GM12878 (cell line): ENCODE measurements at regions not wholly inside any gene's neighbourhood (a gene's known extent, or its start where the extent isn't known, plus 50 kb on each side); places are given as distances from the start of the nearest gene placed in this dataset.

ENCODE experiments used
- CREB1 ChIP-seq: IDR thresholded peaks from 2 replicates; pipeline ENCODE4 v1.6.1; 2012; ENCODE audit warnings: low read depth, mild to moderate bottlenecking, inconsistent platforms
- CTCF ChIP-seq, 3 experiments: IDR thresholded peaks in 2 of 3; conservative IDR thresholded peaks in 1 of 3; 2 replicates each; pipeline ENCODE4 v1.5.1; 2011; ENCODE audit warnings: low read depth in 3 of 3, low read length in 3 of 3, mild to moderate bottlenecking in 3 of 3, control low read depth in 2 of 3, moderate library complexity in 2 of 3, inconsistent platforms in 1 of 3, mixed read lengths in 1 of 3; ENCODE audit not compliant: control insufficient read depth in 2 of 3, insufficient read depth in 1 of 3; ENCODE audit errors: extremely low read depth in 1 of 3
- EP300 ChIP-seq, 2 experiments: fragments of 150-350 bp in 1 of 2; IDR thresholded peaks; 2 replicates each; pipeline ENCODE4 v1.6.1; 2011 to 2012; ENCODE audit warnings: low read depth in 2 of 2, low read length in 2 of 2, borderline replicate concordance in 1 of 2, improper control_type of control experiment in 1 of 2, inconsistent platforms in 1 of 2; ENCODE audit not compliant: control insufficient read depth in 1 of 2
- LARP7 ChIP-seq: fragments of 450-650 bp; IDR thresholded peaks from 2 replicates; pipeline ENCODE4 v1.6.1; 2017; ENCODE audit warnings: mild to moderate bottlenecking
- NR2C2 ChIP-seq: IDR thresholded peaks from 2 replicates; pipeline ENCODE4 v1.6.1; 2011; ENCODE audit warnings: borderline replicate concordance, low read depth; ENCODE audit not compliant: control insufficient read depth, insufficient read length
- SMC3 ChIP-seq: IDR thresholded peaks from 2 replicates; pipeline ENCODE4 v1.6.1; 2011; ENCODE audit warnings: low read length, improper control_type of control experiment, borderline replicate concordance
- SP1 ChIP-seq: IDR thresholded peaks from one replicate; pipeline ENCODE4 v1.6.1; 2011; ENCODE audit warnings: low read depth, low read length
- SREBF2 ChIP-seq: IDR thresholded peaks from 2 replicates; pipeline ENCODE4 v1.6.1; 2012; ENCODE audit warnings: mild to moderate bottlenecking, low read length
- ZSCAN29 ChIP-seq: fragments of 450-650 bp; IDR thresholded peaks from 2 replicates; pipeline ENCODE4 v1.6.1; 2017; ENCODE audit warnings: mild to moderate bottlenecking, moderate library complexity
- TF ChIP-seq, protein P1 (sequence below): fragments of 450-650 bp; formaldehyde crosslinking; IDR thresholded peaks from 2 replicates; pipeline ENCODE4 v1.4.0; 2022; ENCODE audit warnings: mild to moderate bottlenecking, moderate library complexity
- TF ChIP-seq, protein P2 (sequence below): fragments of 450-650 bp; IDR thresholded peaks from 2 replicates; pipeline ENCODE4 v1.6.1; 2018; ENCODE audit warnings: mild to moderate bottlenecking, low read depth, moderate library complexity; ENCODE audit not compliant: partially characterized antibody

DNA sequence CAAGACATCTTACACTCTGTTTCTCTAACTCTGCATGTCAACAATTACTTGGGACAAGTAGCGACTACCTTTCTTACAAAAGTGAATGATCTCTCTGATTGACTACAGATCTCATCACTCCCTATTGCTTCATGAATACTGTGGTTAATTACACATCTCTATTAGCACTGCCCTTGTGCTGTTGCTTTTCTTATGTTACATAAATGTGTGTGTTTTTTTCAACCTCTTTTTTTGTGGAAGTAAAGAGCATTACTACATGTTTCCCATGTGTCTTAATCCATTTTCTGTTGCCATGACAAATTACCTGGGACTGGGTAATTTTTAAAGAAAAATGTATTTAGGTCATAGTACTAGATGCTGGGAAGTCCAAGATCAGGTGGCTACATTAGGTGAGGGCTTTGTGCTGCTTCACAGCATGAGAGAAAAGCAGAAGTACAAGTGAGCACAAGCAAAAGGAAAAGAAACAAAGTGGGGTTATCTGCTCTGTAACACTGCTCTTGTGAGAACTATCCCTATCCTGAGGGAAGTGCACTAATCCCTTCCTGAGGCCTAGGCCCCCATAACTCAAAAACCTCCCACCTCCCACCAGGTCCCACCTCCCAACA lies 298.2 kb upstream of the SATB1 start:
- no peak for TF ChIP-seq NR2C2
- TF ChIP-seq LARP7 = no peak
- no peak for TF ChIP-seq CREB1
- TF ChIP-seq SREBF2 = no peak
- TF ChIP-seq EP300 (IDR thresholded peaks at IDR 0.05; ENCODE audit: borderline replicate concordance in 1 of 2, control insufficient read depth in 1 of 2, low read depth in 2 of 2, low read length in 2 of 2) = no peak
- TF ChIP-seq, protein P1, sequence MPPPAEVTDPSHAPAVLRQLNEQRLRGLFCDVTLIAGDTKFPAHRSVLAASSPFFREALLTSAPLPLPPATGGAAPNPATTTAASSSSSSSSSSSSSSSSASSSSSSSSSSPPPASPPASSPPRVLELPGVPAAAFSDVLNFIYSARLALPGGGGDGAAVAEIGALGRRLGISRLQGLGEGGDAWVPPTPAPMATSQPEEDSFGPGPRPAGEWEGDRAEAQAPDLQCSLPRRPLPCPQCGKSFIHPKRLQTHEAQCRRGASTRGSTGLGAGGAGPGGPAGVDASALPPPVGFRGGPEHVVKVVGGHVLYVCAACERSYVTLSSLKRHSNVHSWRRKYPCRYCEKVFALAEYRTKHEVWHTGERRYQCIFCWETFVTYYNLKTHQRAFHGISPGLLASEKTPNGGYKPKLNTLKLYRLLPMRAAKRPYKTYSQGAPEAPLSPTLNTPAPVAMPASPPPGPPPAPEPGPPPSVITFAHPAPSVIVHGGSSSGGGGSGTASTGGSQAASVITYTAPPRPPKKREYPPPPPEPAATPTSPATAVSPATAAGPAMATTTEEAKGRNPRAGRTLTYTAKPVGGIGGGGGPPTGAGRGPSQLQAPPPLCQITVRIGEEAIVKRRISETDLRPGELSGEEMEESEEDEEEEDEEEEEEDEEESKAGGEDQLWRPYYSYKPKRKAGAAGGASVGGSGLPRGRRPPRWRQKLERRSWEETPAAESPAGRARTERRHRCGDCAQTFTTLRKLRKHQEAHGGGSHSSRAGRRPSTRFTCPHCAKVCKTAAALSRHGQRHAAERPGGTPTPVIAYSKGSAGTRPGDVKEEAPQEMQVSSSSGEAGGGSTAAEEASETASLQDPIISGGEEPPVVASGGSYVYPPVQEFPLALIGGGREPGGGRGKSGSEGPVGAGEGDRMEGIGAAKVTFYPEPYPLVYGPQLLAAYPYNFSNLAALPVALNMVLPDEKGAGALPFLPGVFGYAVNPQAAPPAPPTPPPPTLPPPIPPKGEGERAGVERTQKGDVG (CRISPR knock-in tag) = no peak
- no peak for TF ChIP-seq SMC3
- no peak for TF ChIP-seq SP1
- no peak for TF ChIP-seq CTCF (IDR thresholded peaks at IDR 0.05 in 2 of 3, conservative IDR thresholded peaks at IDR 0.05 in 1 of 3; ENCODE audit: control insufficient read depth in 2 of 3, extremely low read depth in 1 of 3, insufficient read depth in 1 of 3, low read depth in 3 of 3, low read length in 3 of 3)
- TF ChIP-seq, protein P2, sequence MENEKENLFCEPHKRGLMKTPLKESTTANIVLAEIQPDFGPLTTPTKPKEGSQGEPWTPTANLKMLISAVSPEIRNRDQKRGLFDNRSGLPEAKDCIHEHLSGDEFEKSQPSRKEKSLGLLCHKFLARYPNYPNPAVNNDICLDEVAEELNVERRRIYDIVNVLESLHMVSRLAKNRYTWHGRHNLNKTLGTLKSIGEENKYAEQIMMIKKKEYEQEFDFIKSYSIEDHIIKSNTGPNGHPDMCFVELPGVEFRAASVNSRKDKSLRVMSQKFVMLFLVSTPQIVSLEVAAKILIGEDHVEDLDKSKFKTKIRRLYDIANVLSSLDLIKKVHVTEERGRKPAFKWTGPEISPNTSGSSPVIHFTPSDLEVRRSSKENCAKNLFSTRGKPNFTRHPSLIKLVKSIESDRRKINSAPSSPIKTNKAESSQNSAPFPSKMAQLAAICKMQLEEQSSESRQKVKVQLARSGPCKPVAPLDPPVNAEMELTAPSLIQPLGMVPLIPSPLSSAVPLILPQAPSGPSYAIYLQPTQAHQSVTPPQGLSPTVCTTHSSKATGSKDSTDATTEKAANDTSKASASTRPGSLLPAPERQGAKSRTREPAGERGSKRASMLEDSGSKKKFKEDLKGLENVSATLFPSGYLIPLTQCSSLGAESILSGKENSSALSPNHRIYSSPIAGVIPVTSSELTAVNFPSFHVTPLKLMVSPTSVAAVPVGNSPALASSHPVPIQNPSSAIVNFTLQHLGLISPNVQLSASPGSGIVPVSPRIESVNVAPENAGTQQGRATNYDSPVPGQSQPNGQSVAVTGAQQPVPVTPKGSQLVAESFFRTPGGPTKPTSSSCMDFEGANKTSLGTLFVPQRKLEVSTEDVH = no peak
- TF ChIP-seq ZSCAN29 = no peak
